CD4-positive, alpha-beta T cell (primary cell): ENCODE measurements at regions not wholly inside any gene's neighbourhood (a gene's known extent, or its start where the extent isn't known, plus 50 kb on each side); places are given as distances from the start of the nearest gene placed in this dataset.

Source experiments
- ATAC-seq: fragments of 200-7000 bp; cut with Tn5 transposase; one replicate; pipeline ENCODE4 v1.10.0; 2022; ENCODE audit warnings: mild to moderate bottlenecking; ENCODE audit not compliant: poor library complexity
- CTCF ChIA-PET: fragments of 350-600 bp; sonication (Branson Sonifier 250); formaldehyde crosslinking; loops from one replicate; lab custom pipeline; 2021; ENCODE audit warnings: antibody characterized with exemption, inconsistent platforms; lab: Charles Lee
- POLR2A ChIA-PET: fragments of 350-600 bp; sonication (Branson Sonifier 250); formaldehyde crosslinking; loops from one replicate; lab custom pipeline; 2021; ENCODE audit warnings: antibody characterized with exemption, inconsistent platforms; lab: Charles Lee
- DNase-seq, 14 experiments: peaks; one replicate each; pipeline ENCODE4 v3.0.0-alpha.2; 2013 to 2020; ENCODE audit warnings: mixed read lengths in 2 of 14
- H3K27ac ChIP-seq, 2 donors: one replicate each; pipeline versions ENCODE4 v1.5.1 to v1.7.0; 2013; ENCODE audit warnings: low read length in 2 of 2, low read depth in 1 of 2, mild to moderate bottlenecking in 1 of 2
- H3K27me3 ChIP-seq, 2 experiments: 1 replicate in 1 of 2; 2 replicates in 1 of 2; pipeline versions ENCODE4 v1.6.1 to v1.7.0; 2013; ENCODE audit warnings: low read length in 2 of 2, control low read depth in 1 of 2, mild to moderate bottlenecking in 1 of 2, moderate library complexity in 1 of 2; ENCODE audit not compliant: insufficient read depth in 2 of 2, control insufficient read depth in 1 of 2
- H3K36me3 ChIP-seq: one replicate; pipeline ENCODE4 v1.6.1; 2013; ENCODE audit warnings: low read length, control low read depth; ENCODE audit not compliant: insufficient read depth
- H3K4me1 ChIP-seq: one replicate; pipeline ENCODE4 v1.6.1; 2013; ENCODE audit warnings: low read length, control low read depth; ENCODE audit not compliant: insufficient read depth
- H3K4me3 ChIP-seq: one replicate; pipeline ENCODE4 v1.5.1; 2013; ENCODE audit warnings: mild to moderate bottlenecking, low read length, moderate library complexity
- H3K9me3 ChIP-seq, 2 experiments: 1 replicate in 1 of 2; 2 replicates in 1 of 2; pipeline versions ENCODE4 v1.6.1 to v1.7.0; 2013; ENCODE audit warnings: low read length in 2 of 2, mild to moderate bottlenecking in 2 of 2, control low read depth in 1 of 2, moderate library complexity in 1 of 2; ENCODE audit not compliant: control insufficient read depth in 1 of 2, insufficient read depth in 1 of 2
- H3K27ac Mint-ChIP-seq: one replicate; pipeline ENCODE4 v1.8.0; 2020; ENCODE audit warnings: mixed read lengths
- H3K27me3 Mint-ChIP-seq: one replicate; pipeline ENCODE4 v1.8.0; 2021; ENCODE audit warnings: mixed read lengths
- H3K36me3 Mint-ChIP-seq: one replicate; pipeline ENCODE4 v1.8.0; 2021; ENCODE audit warnings: low read depth, mixed read lengths
- H3K4me1 Mint-ChIP-seq: one replicate; pipeline ENCODE4 v1.8.0; 2021; ENCODE audit warnings: low read depth, mixed read lengths
- H3K4me3 Mint-ChIP-seq: one replicate; pipeline ENCODE4 v1.8.0; 2020; ENCODE audit warnings: mild to moderate bottlenecking, mixed read lengths
- H3K9me3 Mint-ChIP-seq: one replicate; pipeline ENCODE4 v1.8.0; 2020; ENCODE audit warnings: mixed read lengths
- intact Hi-C, 2 experiments: fragments of 100-400 bp; cut with DNase I in 1 of 2; cut with micrococcal nuclease in 1 of 2; formaldehyde crosslinking; loops; one replicate each; pipeline versions ENCODE4 v1.15.1 to v1.9.0; 2023 to 2025; cut with DNase I, micrococcal nuclease
- TF ChIP-seq, protein P1 (sequence below): fragments of 200-600 bp; IDR thresholded peaks from one replicate; pipeline ENCODE4 v1.8.0; 2022; ENCODE audit warnings: antibody characterized with exemption, mild to moderate bottlenecking

DNA sequence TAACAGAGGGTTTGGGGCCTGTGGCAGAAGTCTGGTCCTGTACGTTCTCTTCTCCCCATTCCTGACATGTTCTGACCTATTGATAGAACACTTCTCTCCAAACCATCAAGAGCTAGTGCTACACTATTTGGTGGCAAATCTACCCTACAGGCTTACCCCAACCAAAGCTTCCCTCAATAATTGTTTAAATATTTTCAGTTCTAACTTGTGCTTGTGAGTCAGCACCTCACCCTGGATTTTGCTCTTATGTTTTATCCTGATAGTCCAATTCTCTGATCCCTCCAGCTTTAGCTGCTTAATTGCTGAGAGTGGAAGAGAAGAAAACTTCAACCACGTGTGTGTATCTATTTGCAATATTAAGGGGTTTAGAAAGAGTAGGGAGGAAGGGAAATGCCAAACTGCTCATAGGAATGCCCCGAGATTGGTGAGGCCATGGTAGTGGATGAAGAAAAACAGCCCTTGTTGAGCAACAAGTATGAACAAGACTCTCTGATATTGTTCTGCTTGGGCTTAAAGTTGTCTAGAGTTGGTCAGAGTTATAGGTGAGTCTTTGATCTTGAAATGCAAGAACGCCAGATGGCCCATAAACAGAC lies 67.8 kb upstream of the PARD3B start:
- no peaks in the 10 kb centered on the region for H3K9me3 ChIP-seq
- H3K4me1 Mint-ChIP-seq: no peaks in the 10 kb centered on the region
- ATAC-seq (no peak), DNase-seq (no peak)
- H3K9me3 Mint-ChIP-seq: no peaks in the 10 kb centered on the region
- ChIA-PET POLR2A (no interaction called here), CTCF (interaction anchor here (0.7 kb wide), 2 partner anchors 9 to 117 kb away, joined by 3 to 5 read pairs; no protein-coding TSS in a partner anchor)
- no peaks in the 10 kb centered on the region for H3K36me3 Mint-ChIP-seq
- H3K27ac Mint-ChIP-seq: no peak overlapping the region
- no peaks in the 10 kb centered on the region for H3K4me1 ChIP-seq
- H3K4me3 Mint-ChIP-seq: no peak overlapping the region
- intact Hi-C loops: no loop called here
- no peaks in the 10 kb centered on the region for H3K36me3 ChIP-seq
- no peak overlapping the region for H3K4me3 ChIP-seq
- H3K27ac ChIP-seq: no peak overlapping the region
- H3K27me3 ChIP-seq: no peaks in the 10 kb centered on the region
- H3K27me3 Mint-ChIP-seq: peaks cover 16% of the 10 kb centered on the region
- TF ChIP-seq, protein P1, sequence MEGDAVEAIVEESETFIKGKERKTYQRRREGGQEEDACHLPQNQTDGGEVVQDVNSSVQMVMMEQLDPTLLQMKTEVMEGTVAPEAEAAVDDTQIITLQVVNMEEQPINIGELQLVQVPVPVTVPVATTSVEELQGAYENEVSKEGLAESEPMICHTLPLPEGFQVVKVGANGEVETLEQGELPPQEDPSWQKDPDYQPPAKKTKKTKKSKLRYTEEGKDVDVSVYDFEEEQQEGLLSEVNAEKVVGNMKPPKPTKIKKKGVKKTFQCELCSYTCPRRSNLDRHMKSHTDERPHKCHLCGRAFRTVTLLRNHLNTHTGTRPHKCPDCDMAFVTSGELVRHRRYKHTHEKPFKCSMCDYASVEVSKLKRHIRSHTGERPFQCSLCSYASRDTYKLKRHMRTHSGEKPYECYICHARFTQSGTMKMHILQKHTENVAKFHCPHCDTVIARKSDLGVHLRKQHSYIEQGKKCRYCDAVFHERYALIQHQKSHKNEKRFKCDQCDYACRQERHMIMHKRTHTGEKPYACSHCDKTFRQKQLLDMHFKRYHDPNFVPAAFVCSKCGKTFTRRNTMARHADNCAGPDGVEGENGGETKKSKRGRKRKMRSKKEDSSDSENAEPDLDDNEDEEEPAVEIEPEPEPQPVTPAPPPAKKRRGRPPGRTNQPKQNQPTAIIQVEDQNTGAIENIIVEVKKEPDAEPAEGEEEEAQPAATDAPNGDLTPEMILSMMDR: no peak

DNA sequence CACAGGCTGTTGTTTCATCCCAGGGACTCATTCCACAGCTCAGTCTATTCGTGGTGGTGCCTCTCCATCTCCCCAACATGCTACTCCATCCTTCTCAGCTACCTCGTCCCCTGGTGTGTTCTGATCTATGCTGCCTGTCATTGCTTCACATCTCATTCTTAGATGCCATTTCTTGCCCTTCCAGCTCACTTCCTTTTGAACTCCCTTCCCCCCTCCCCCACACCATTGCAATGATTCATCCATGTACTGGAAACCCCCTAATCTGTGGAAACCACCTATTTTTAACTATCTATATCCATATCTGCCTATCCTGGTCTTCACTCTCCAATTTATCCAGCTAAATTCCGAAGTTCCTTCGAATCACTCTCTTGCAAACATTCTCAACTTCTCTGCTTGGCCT lies 65.7 kb upstream of the PARD3B start:
- no peak overlapping the region for H3K4me3 ChIP-seq
- H3K4me1 ChIP-seq: no peaks in the 10 kb centered on the region
- no peak overlapping the region for H3K27ac ChIP-seq
- no peaks in the 10 kb centered on the region for H3K36me3 ChIP-seq
- Mint-ChIP-seq H3K4me3 (no peak overlapping the region), H3K4me1 (no peaks in the 10 kb centered on the region), H3K27ac (no peak overlapping the region), H3K36me3 (no peaks in the 10 kb centered on the region), H3K27me3 (peaks cover 8% of the 10 kb centered on the region), H3K9me3 (no peaks in the 10 kb centered on the region)
- H3K27me3 ChIP-seq: no peaks in the 10 kb centered on the region
- no peak for DNase-seq
- intact Hi-C loops: no loop called here
- CTCF ChIA-PET: no interaction called here
- no peaks in the 10 kb centered on the region for H3K9me3 ChIP-seq
- TF ChIP-seq, protein P1: no peak
- POLR2A ChIA-PET: no interaction called here
- no peak for ATAC-seq

DNA sequence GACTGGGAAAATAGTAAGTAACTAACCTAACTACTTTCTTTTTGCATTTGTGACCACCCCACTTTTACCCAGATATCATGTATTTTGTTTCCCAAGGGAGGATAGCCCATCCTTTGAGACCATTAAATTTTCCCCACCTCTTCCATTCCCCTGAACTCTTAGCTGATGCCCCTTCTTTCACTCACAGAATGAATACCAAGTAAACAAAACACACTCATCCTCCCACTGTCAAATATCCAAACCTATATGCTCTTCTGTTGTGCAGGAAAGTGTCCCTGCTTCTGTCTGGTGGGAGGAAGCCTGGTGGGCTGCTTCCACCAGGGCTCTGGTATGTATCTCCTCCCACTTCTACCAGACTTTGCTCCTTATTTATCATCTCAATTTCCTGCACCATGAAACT lies 64.6 kb upstream of the PARD3B start:
- intact Hi-C loops: loop anchor here in 1 of 2 experiments (2.0 kb wide), 1 partner anchor 14 kb away; no protein-coding TSS in a partner anchor
- Histone ChIP-seq H3K4me3 (no peak overlapping the region), H3K4me1 (no peaks in the 10 kb centered on the region), H3K27ac (no peak overlapping the region), H3K9me3 (no peaks in the 10 kb centered on the region), H3K36me3 (no peaks in the 10 kb centered on the region), H3K27me3 (no peaks in the 10 kb centered on the region)
- Mint-ChIP-seq H3K27me3 (no peaks in the 10 kb centered on the region), H3K36me3 (no peaks in the 10 kb centered on the region), H3K4me3 (no peak overlapping the region), H3K27ac (no peak overlapping the region), H3K4me1 (no peaks in the 10 kb centered on the region), H3K9me3 (no peaks in the 10 kb centered on the region)
- DNase-seq (no peak), ATAC-seq (no peak)
- ChIA-PET POLR2A (no interaction called here), CTCF (no interaction called here)
- TF ChIP-seq, protein P1: no peak
